ENCODE measurements at regions not wholly inside any gene's neighbourhood (a gene's known extent, or its start where the extent isn't known, plus 50 kb on each side); places are given as distances from the start of the nearest gene placed in this dataset.

DNA sequence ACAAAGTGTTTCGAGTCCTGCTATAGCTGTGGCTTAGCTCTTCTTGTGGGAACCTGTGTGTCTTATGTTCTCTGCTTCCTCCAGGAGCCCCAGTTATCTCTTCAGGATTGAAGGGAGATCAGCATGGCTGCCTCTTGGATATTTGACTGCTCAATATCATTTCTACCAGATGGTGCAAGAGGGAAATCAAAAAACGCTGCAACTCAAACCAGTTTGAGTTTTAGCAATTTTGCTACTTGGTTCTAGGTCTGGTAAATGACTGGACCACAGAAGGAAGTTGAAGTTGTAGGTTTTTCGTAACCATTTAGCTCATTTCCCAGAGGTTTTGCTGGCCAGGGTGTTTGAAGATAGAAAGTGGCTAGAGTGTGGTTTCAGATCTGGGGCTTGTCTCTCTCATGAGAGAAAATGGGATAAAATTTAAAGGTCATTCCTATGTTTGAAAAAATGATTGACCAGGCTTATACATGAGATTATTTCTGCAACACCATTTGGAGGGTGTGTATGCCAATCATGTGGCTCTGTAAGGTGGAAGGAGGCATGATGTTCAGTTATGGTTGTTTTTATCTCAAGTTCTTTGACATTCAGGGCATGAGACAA is 210.4 kb downstream of the SPRY1 start:
- Histone ChIP-seq H3K9ac (no peak overlapping the region), H3K9me3 (no peaks in the 10 kb centered on the region), H3K27ac (ENCODE audit: low read depth in 2 of 2, low read length in 1 of 2) (no peak overlapping the region), H3K79me2 (ENCODE audit: insufficient read depth) (no peaks in the 10 kb centered on the region), H3K4me2 (no peak overlapping the region), H4K20me1 (ENCODE audit: insufficient read depth) (no peaks in the 10 kb centered on the region), H3K4me1 (ENCODE audit: control insufficient read depth in 1 of 2, insufficient read depth in 2 of 2, low read depth in 1 of 2, low read length in 1 of 2) (peaks cover 0 to 2% of the 10 kb centered on the region in 2 experiments; a peak in 1 of 4 replicates), H2AFZ (ENCODE audit: low read depth) (no peak overlapping the region), H3F3A (replicated peaks; ENCODE audit: insufficient read depth) (no peaks in the 10 kb centered on the region), H3K4me3 (ENCODE audit: low read depth in 2 of 2, low read length in 1 of 2) (no peak overlapping the region), H3K36me3 (replicated peaks in 1 of 2; ENCODE audit: control insufficient read depth in 1 of 2, insufficient read depth in 2 of 2, low read length in 1 of 2) (no peaks in the 10 kb centered on the region), H3K9me2 (no peaks in the 10 kb centered on the region), H3K27me3 (ENCODE audit: insufficient read depth) (no peaks in the 10 kb centered on the region)
- POLR2A ChIA-PET: no interaction called here
- 87% methylated on average over 3 of the region's 3 CpGs for whole genome bisulfite sequencing (ENCODE audit: low lambda C conversion rate)
- CTCF ChIA-PET: no interaction called here
- DNase-seq: no peak
- TF ChIP-seq, protein P1, sequence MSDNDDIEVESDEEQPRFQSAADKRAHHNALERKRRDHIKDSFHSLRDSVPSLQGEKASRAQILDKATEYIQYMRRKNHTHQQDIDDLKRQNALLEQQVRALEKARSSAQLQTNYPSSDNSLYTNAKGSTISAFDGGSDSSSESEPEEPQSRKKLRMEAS (IDR thresholded peaks at IDR 0.05; ENCODE audit: low read depth): no peak
- TF ChIP-seq CHD2 (IDR thresholded peaks at IDR 0.05; ENCODE audit: low read length, partially characterized antibody): no peak

DNA sequence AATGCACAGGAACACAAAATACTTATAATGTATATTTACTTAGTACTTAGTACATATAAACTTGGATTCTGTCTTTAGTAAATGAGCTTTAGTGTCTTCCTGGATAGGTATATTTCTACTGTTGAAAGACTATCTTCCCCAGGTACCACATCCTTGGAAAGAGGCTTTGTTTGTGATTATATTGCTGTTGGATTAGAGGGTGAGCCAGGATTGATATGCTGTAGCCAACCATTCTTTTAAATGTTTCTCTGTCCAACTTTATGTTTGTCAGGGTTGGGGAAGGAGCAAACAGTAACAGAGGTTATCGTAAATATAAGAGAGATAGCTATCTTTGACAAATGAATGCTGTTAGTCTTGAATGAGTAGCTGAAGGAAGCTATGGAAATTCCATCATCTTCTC is 213.2 kb downstream of the SPRY1 start:
- Histone ChIP-seq H3K27ac (ENCODE audit: low read depth in 2 of 2, low read length in 1 of 2) (no peak overlapping the region), H3K9ac (no peak overlapping the region), H4K20me1 (ENCODE audit: insufficient read depth) (no peaks in the 10 kb centered on the region), H3K4me3 (ENCODE audit: low read depth in 2 of 2, low read length in 1 of 2) (no peak overlapping the region), H3K4me2 (no peak overlapping the region), H3K4me1 (ENCODE audit: control insufficient read depth in 1 of 2, insufficient read depth in 2 of 2, low read depth in 1 of 2, low read length in 1 of 2) (no peaks in the 10 kb centered on the region), H3K79me2 (ENCODE audit: insufficient read depth) (no peaks in the 10 kb centered on the region), H3F3A (replicated peaks; ENCODE audit: insufficient read depth) (no peaks in the 10 kb centered on the region), H3K27me3 (ENCODE audit: insufficient read depth) (no peaks in the 10 kb centered on the region), H3K9me2 (no peaks in the 10 kb centered on the region), H3K36me3 (replicated peaks in 1 of 2; ENCODE audit: control insufficient read depth in 1 of 2, insufficient read depth in 2 of 2, low read length in 1 of 2) (no peaks in the 10 kb centered on the region), H3K9me3 (no peaks in the 10 kb centered on the region), H2AFZ (ENCODE audit: low read depth) (no peak overlapping the region)
- ChIA-PET CTCF (interaction anchor here (0.5 kb wide), 1 partner anchor 23 kb away, joined by 3 read pairs; no protein-coding TSS in a partner anchor), POLR2A (no interaction called here)
- no peak for TF ChIP-seq FOXJ3 (CRISPR knock-in tag; IDR thresholded peaks at IDR 0.05)
- TF ChIP-seq, protein P2, sequence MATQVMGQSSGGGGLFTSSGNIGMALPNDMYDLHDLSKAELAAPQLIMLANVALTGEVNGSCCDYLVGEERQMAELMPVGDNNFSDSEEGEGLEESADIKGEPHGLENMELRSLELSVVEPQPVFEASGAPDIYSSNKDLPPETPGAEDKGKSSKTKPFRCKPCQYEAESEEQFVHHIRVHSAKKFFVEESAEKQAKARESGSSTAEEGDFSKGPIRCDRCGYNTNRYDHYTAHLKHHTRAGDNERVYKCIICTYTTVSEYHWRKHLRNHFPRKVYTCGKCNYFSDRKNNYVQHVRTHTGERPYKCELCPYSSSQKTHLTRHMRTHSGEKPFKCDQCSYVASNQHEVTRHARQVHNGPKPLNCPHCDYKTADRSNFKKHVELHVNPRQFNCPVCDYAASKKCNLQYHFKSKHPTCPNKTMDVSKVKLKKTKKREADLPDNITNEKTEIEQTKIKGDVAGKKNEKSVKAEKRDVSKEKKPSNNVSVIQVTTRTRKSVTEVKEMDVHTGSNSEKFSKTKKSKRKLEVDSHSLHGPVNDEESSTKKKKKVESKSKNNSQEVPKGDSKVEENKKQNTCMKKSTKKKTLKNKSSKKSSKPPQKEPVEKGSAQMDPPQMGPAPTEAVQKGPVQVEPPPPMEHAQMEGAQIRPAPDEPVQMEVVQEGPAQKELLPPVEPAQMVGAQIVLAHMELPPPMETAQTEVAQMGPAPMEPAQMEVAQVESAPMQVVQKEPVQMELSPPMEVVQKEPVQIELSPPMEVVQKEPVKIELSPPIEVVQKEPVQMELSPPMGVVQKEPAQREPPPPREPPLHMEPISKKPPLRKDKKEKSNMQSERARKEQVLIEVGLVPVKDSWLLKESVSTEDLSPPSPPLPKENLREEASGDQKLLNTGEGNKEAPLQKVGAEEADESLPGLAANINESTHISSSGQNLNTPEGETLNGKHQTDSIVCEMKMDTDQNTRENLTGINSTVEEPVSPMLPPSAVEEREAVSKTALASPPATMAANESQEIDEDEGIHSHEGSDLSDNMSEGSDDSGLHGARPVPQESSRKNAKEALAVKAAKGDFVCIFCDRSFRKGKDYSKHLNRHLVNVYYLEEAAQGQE (IDR thresholded peaks at IDR 0.05; ENCODE audit: low read depth, low read length): no peak
- no peak for TF ChIP-seq MXI1 (IDR thresholded peaks at IDR 0.05; ENCODE audit: low read depth, low read length)
- TF ChIP-seq, protein P3, sequence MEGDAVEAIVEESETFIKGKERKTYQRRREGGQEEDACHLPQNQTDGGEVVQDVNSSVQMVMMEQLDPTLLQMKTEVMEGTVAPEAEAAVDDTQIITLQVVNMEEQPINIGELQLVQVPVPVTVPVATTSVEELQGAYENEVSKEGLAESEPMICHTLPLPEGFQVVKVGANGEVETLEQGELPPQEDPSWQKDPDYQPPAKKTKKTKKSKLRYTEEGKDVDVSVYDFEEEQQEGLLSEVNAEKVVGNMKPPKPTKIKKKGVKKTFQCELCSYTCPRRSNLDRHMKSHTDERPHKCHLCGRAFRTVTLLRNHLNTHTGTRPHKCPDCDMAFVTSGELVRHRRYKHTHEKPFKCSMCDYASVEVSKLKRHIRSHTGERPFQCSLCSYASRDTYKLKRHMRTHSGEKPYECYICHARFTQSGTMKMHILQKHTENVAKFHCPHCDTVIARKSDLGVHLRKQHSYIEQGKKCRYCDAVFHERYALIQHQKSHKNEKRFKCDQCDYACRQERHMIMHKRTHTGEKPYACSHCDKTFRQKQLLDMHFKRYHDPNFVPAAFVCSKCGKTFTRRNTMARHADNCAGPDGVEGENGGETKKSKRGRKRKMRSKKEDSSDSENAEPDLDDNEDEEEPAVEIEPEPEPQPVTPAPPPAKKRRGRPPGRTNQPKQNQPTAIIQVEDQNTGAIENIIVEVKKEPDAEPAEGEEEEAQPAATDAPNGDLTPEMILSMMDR (IDR thresholded peaks at IDR 0.05): no peak
- no peak for DNase-seq
- WGBS (ENCODE audit: low lambda C conversion rate): 78% methylated on average over 1 of the region's 1 CpG

Measured in SK-N-SH (cell line).